GM12878 (cell line): ENCODE measurements at regions not wholly inside any gene's neighbourhood (a gene's known extent, or its start where the extent isn't known, plus 50 kb on each side); places are given as distances from the start of the nearest gene placed in this dataset.

Experiments used
- ATAC-seq: fragments of 200-7000 bp; cut with Tn5 transposase; 3 replicates; pipeline ENCODE4 v1.9.1; 2020; ENCODE audit warnings: mild to moderate bottlenecking, moderate library complexity
- BruUV-seq: library from RNA; stranded (reverse); fragments of 400-500 nt; replicated peaks from 2 replicates; lab custom pipeline; 2021; lab: Mats Ljungman, UMichigan
- CTCF ChIA-PET: fragments of 300-600 bp; sonication (Branson Sonifier 250); formaldehyde crosslinking; extraction: SDS; loops from one replicate; lab custom pipeline; 2021; ENCODE audit warnings: inconsistent platforms; lab: Yijun Ruan, JAX
- POLR2A ChIA-PET: fragments of 350-600 bp; formaldehyde crosslinking; extraction: SDS; loops from one replicate; lab custom pipeline; 2021; ENCODE audit warnings: inconsistent platforms; lab: Charles Lee
- RAD21 ChIA-PET: fragments of 300-600 bp; sonication (Branson Sonifier 250); formaldehyde crosslinking; loops from one replicate; lab custom pipeline; 2023; ENCODE audit warnings: antibody characterized with exemption; ENCODE audit not compliant: unreplicated experiment; lab: Charles Lee
- SMC1A ChIA-PET: fragments of 300-600 bp; sonication (Branson Sonifier 250); formaldehyde crosslinking; loops from one replicate; lab custom pipeline; 2023; ENCODE audit not compliant: unreplicated experiment, uncharacterized antibody; lab: Charles Lee
- DNase-seq: peaks from one replicate; pipeline ENCODE4 v3.0.0-alpha.2; 2011; ENCODE audit warnings: low read depth, low spot score
- FAIRE-seq: peaks from 3 replicates; lab custom pipeline; 2011; peaks lifted over from hg19 to GRCh38; lab: Jason Lieb, UNC
- H2AFZ ChIP-seq: 2 replicates; pipeline ENCODE4 v1.6.0; 2011; ENCODE audit warnings: low read depth, low read length, control low read depth; ENCODE audit not compliant: control insufficient read depth
- H3K27ac ChIP-seq: 2 replicates; pipeline ENCODE4 v1.5.1; 2011; ENCODE audit warnings: control low read depth; ENCODE audit not compliant: control insufficient read depth, insufficient read depth
- H3K27me3 ChIP-seq, 2 experiments: replicated peaks in 1 of 2; 2 replicates each; pipeline versions ENCODE4 v1.6.0 to v1.6.1; 2011; ENCODE audit warnings: low read length in 1 of 2; ENCODE audit not compliant: control insufficient read depth in 2 of 2, insufficient read depth in 2 of 2
- H3K36me3 ChIP-seq, 2 experiments: 2 replicates each; pipeline ENCODE4 v1.5.1; 2011; ENCODE audit warnings: low read length in 1 of 2; ENCODE audit not compliant: control insufficient read depth in 2 of 2, insufficient read depth in 2 of 2
- H3K4me1 ChIP-seq: 2 replicates; pipeline ENCODE4 v1.6.1; 2011; ENCODE audit warnings: mild to moderate bottlenecking, low read length, moderate library complexity, mixed read lengths; ENCODE audit not compliant: control insufficient read depth, insufficient read depth
- H3K4me2 ChIP-seq: 2 replicates; pipeline ENCODE4 v1.6.0; 2011; ENCODE audit warnings: control low read depth; ENCODE audit not compliant: control insufficient read depth, insufficient read depth
- H3K4me3 ChIP-seq: fragments of 200-600 bp; sonication (generic); 2 replicates; pipeline ENCODE4 v1.5.1; 2016
- H3K79me2 ChIP-seq: 2 replicates; pipeline ENCODE4 v1.6.0; 2011; ENCODE audit warnings: low read length; ENCODE audit not compliant: control insufficient read depth, insufficient read depth
- H3K9ac ChIP-seq: 2 replicates; pipeline ENCODE4 v1.8.0; 2011; ENCODE audit warnings: low read length, control low read depth, mixed read lengths; ENCODE audit not compliant: control insufficient read depth, insufficient read depth
- H3K9me3 ChIP-seq: replicated peaks from 3 replicates; pipeline ENCODE4 v1.5.1; 2011; ENCODE audit warnings: mild to moderate bottlenecking, low read length; ENCODE audit not compliant: control insufficient read depth, insufficient read depth
- H4K20me1 ChIP-seq: 2 replicates; pipeline ENCODE4 v1.6.0; 2011; ENCODE audit not compliant: control insufficient read depth, insufficient read depth
- CHD4 ChIP-seq: fragments of 200-600 bp; sonication (generic); IDR thresholded peaks from 2 replicates; pipeline ENCODE4 v1.6.1; 2016; ENCODE audit warnings: mild to moderate bottlenecking
- FOXM1 ChIP-seq: IDR thresholded peaks from 2 replicates; pipeline ENCODE4 v1.6.1; 2012; ENCODE audit warnings: low read depth, mild to moderate bottlenecking, inconsistent platforms, low read length, moderate library complexity
- GABPA ChIP-seq: IDR thresholded peaks from 2 replicates; pipeline ENCODE4 v1.6.1; 2014; ENCODE audit warnings: antibody characterized with exemption, low read depth, mild to moderate bottlenecking, inconsistent platforms
- HDGF ChIP-seq: fragments of 450-650 bp; IDR thresholded peaks from 2 replicates; pipeline ENCODE4 v1.6.1; 2016; ENCODE audit warnings: antibody characterized with exemption
- KAT2A ChIP-seq: conservative IDR thresholded peaks from 2 replicates; pipeline ENCODE4 v1.6.1; 2011; ENCODE audit warnings: low read depth, low read length; ENCODE audit not compliant: control insufficient read depth
- MEF2A ChIP-seq: IDR thresholded peaks from 2 replicates; pipeline ENCODE4 v1.6.1; 2011; ENCODE audit warnings: low read depth, mild to moderate bottlenecking, low read length, moderate library complexity; ENCODE audit not compliant: insufficient read depth
- MXI1 ChIP-seq: fragments of 150-350 bp; IDR thresholded peaks from 2 replicates; pipeline ENCODE4 v1.6.1; 2011; ENCODE audit warnings: low read depth, mild to moderate bottlenecking, inconsistent platforms, low read length, improper control_type of control experiment
- PAX5 ChIP-seq: IDR thresholded peaks from 2 replicates; pipeline ENCODE4 v1.6.1; 2011; ENCODE audit warnings: low read depth, low read length, borderline replicate concordance
- POLR2AphosphoS2 ChIP-seq: IDR thresholded peaks from 2 replicates; pipeline ENCODE4 v1.6.1; 2011; ENCODE audit warnings: low read depth, mild to moderate bottlenecking, low read length, improper control_type of control experiment, moderate library complexity
- RBBP5 ChIP-seq: fragments of 200-600 bp; sonication (generic); conservative IDR thresholded peaks from 2 replicates; pipeline ENCODE4 v1.6.1; 2016
- RFX5 ChIP-seq: IDR thresholded peaks from 2 replicates; pipeline ENCODE4 v1.6.1; 2011; ENCODE audit warnings: low read depth, low read length, improper control_type of control experiment
- SIN3A ChIP-seq: IDR thresholded peaks from 2 replicates; pipeline ENCODE4 v1.6.1; 2012; ENCODE audit warnings: low read depth, low read length, improper control_type of control experiment
- SIX5 ChIP-seq: IDR thresholded peaks from 2 replicates; pipeline ENCODE4 v1.6.1; 2011; ENCODE audit warnings: mild to moderate bottlenecking, low read depth, low read length, moderate library complexity; ENCODE audit not compliant: severe bottlenecking
- SRF ChIP-seq, 2 experiments: IDR thresholded peaks; 2 replicates each; pipeline ENCODE4 v1.6.1; 2011; ENCODE audit warnings: low read depth in 2 of 2, low read length in 2 of 2, mild to moderate bottlenecking in 1 of 2, moderate library complexity in 1 of 2
- TARDBP ChIP-seq: IDR thresholded peaks from 2 replicates; pipeline ENCODE4 v1.6.1; 2016; ENCODE audit warnings: borderline replicate concordance
- in situ Hi-C: fragments of 300-500 bp; cut with MboI; formaldehyde crosslinking; loops from 9 replicates; pipeline ENCODE4 v1.14.3; 2018; ENCODE audit warnings: mixed read lengths
- intact Hi-C: fragments of 100-400 bp; cut with micrococcal nuclease; formaldehyde crosslinking; loops from one replicate; pipeline ENCODE4 v1.14.2; 2022; ENCODE audit not compliant: unreplicated experiment

- no peak for TF ChIP-seq POLR2AphosphoS2
- no peak for TF ChIP-seq PAX5
- no peak for TF ChIP-seq HDGF
- TF ChIP-seq SIN3A = no peak
- TF ChIP-seq CHD4 = no peak
- TF ChIP-seq GABPA = no peak
- TF ChIP-seq RFX5 = no peak
- no peak for TF ChIP-seq RBBP5
- TF ChIP-seq MXI1 = no peak
- no peak for TF ChIP-seq SIX5
These were observed 218.6 kb upstream of the FAM47A start (continued) for GRCh38 chrX:34350561-34351335.

DNA sequence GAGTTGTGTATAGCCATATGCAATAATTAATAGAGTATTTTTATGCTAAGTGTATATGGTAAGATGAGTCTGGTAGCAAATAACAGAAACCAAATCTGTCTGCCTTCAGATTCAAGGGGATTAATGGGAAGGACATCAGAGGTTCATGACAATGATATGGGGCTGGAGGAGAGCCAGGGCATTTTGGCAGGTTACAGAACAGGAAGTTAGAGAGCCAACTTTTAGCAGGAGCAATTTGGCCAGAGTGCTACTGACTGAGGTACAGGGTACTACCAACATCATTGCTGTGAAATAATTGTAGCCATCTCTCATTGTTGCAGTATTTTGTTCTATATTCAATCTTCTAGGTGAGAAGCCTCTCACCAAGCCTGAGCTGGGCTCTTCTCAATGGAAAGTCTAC lies 210.9 kb upstream of the FAM47A start:
- Histone ChIP-seq H3K27ac (no peak overlapping the region), H3K9me3 (no peaks in the 10 kb centered on the region), H3K4me2 (no peak overlapping the region), H3K79me2 (no peaks in the 10 kb centered on the region), H3K9ac (no peak overlapping the region), H4K20me1 (no peaks in the 10 kb centered on the region), H3K36me3 (no peaks in the 10 kb centered on the region), H2AFZ (no peak overlapping the region), H3K4me3 (no peak overlapping the region), H3K27me3 (no peaks in the 10 kb centered on the region), H3K4me1 (no peaks in the 10 kb centered on the region)
- no TSS peak for BruUV-seq
- FAIRE-seq (no peak), ATAC-seq (no peak), DNase-seq (no peak)
- SMC1A ChIA-PET = no interaction called here
- intact Hi-C loops = no loop called here
- in situ Hi-C loops = no loop called here
- no peak for TF ChIP-seq KAT2A
- TF ChIP-seq MEF2A = no peak
- TF ChIP-seq FOXM1 = no peak
- no peak for TF ChIP-seq SRF (IDR thresholded peaks at IDR 0.05; ENCODE audit: low read depth in 2 of 2, low read length in 2 of 2)
- TF ChIP-seq TARDBP = no peak
- CTCF ChIA-PET = interaction anchor here (0.7 kb wide), 1 partner anchor 14 kb away, joined by 3 read pairs; no protein-coding TSS in a partner anchor
- POLR2A ChIA-PET = no interaction called here
- RAD21 ChIA-PET = no interaction called here
